T-cell (primary cell): ENCODE measurements at regions not wholly inside any gene's neighbourhood (a gene's known extent, or its start where the extent isn't known, plus 50 kb on each side); places are given as distances from the start of the nearest gene placed in this dataset.

ENCODE experiments used
- ATAC-seq, 4 experiments: fragments of 200-7000 bp in 3 of 4; fragments of 150-1000 bp in 1 of 4; cut with Tn5 transposase; replicated peaks in 1 of 4; 1 replicate in 3 of 4; 2 replicates in 1 of 4; pipeline ENCODE4 v1.10.0; 2021; ENCODE audit warnings: moderate library complexity in 3 of 4, mild to moderate bottlenecking in 2 of 4, moderate number of reproducible peaks in 1 of 4
- CTCF ChIA-PET, 2 donors: fragments of 300-600 bp; sonication (Branson Sonifier 250); formaldehyde crosslinking; loops; one replicate each; lab custom pipeline; 2022; ENCODE audit warnings: antibody characterized with exemption in 2 of 2; lab: Charles Lee
- POLR2A ChIA-PET, 2 donors: fragments of 300-600 bp; sonication (Branson Sonifier 250); formaldehyde crosslinking; loops; one replicate each; lab custom pipeline; 2022; ENCODE audit warnings: antibody characterized with exemption in 2 of 2; lab: Charles Lee
- DNase-seq, 35 experiments: peaks; one replicate each; pipeline versions ENCODE4 v3.0.0 to v3.0.0-alpha.2; 2013 to 2023
- H3K27ac ChIP-seq: one replicate; pipeline ENCODE4 v1.5.1; 2013; ENCODE audit warnings: low read length
- H3K27me3 ChIP-seq, 2 experiments: replicated peaks in 1 of 2; 1 replicate in 1 of 2; 2 replicates in 1 of 2; pipeline versions ENCODE4 v1.6.1 to v1.7.0; 2013; ENCODE audit warnings: low read length in 1 of 2, mixed read lengths in 1 of 2; ENCODE audit not compliant: control insufficient read depth in 2 of 2, insufficient read depth in 2 of 2; ENCODE audit errors: extremely low read depth in 1 of 2
- H3K36me3 ChIP-seq, 2 donors: 1 replicate in 1 of 2; 2 replicates in 1 of 2; pipeline versions ENCODE4 v1.6.1 to v1.7.0; 2013; ENCODE audit warnings: low read length in 1 of 2; ENCODE audit not compliant: control insufficient read depth in 2 of 2, insufficient read depth in 1 of 2; ENCODE audit errors: extremely low read depth in 1 of 2
- H3K4me1 ChIP-seq, 2 experiments: 1 replicate in 1 of 2; 2 replicates in 1 of 2; pipeline versions ENCODE4 v1.6.1 to v1.7.0; 2013; ENCODE audit warnings: low read length in 2 of 2, mixed read lengths in 1 of 2; ENCODE audit not compliant: insufficient read depth in 2 of 2, control insufficient read depth in 1 of 2; ENCODE audit errors: extremely low read depth in 1 of 2
- H3K4me3 ChIP-seq, 2 donors: 1 replicate in 1 of 2; 2 replicates in 1 of 2; pipeline versions ENCODE4 v1.5.1 to v1.7.0; 2013; ENCODE audit warnings: mild to moderate bottlenecking in 2 of 2, low read length in 1 of 2, moderate library complexity in 1 of 2; ENCODE audit not compliant: control insufficient read depth in 1 of 2; ENCODE audit errors: extremely low read depth in 1 of 2
- H3K9me3 ChIP-seq: 2 replicates; pipeline ENCODE4 v1.7.0; 2013
- H3K27ac Mint-ChIP-seq, 2 donors: one replicate each; pipeline ENCODE4 v1.8.0; 2020 to 2021; ENCODE audit warnings: mild to moderate bottlenecking in 2 of 2, mixed read lengths in 2 of 2
- H3K27me3 Mint-ChIP-seq, 2 donors: one replicate each; pipeline ENCODE4 v1.8.0; 2021 to 2022; ENCODE audit warnings: mixed read lengths in 2 of 2
- H3K36me3 Mint-ChIP-seq: one replicate; pipeline ENCODE4 v1.8.0; 2021; ENCODE audit warnings: mixed read lengths
- H3K4me1 Mint-ChIP-seq, 3 donors: one replicate each; pipeline ENCODE4 v1.8.0; 2020 to 2022; ENCODE audit warnings: mixed read lengths in 3 of 3, mild to moderate bottlenecking in 1 of 3
- H3K4me3 Mint-ChIP-seq, 3 donors: one replicate each; pipeline ENCODE4 v1.8.0; 2020 to 2022; ENCODE audit warnings: mild to moderate bottlenecking in 3 of 3, mixed read lengths in 3 of 3, moderate library complexity in 3 of 3
- H3K9me3 Mint-ChIP-seq, 3 donors: one replicate each; pipeline ENCODE4 v1.8.0; 2020 to 2022; ENCODE audit warnings: mixed read lengths in 3 of 3
- WGBS: methylation state at CpG from one replicate; pipeline ENCODE4 v1.1.5; 2013; ENCODE audit warnings: missing lambda C conversion rate; ENCODE audit not compliant: insufficient coverage; 5-methylcytosine and 5-hydroxymethylcytosine counted together

DNA sequence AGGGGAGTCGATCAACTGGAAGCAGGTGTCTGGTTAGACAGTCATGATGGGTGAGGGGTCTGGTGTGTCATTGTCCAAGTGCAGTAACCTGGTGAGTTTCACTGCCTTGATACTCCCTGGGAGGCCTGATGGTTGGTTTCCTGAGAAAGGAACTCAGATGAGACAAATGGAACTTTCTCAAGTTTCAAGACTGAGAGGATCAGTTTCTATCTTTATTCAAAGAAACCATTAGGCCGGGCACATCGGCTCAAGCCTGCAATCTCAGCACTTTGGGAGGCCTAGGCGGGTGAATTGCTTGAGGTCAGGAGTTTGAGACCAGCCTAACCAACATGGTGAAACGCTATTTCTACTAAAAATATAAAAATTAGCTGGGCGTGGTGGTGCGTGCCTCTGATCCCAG lies 776.1 kb downstream of the AACS start:
- Mint-ChIP-seq H3K9me3 (peaks cover 4 to 10% (median 7%) of the 10 kb centered on the region in 3 donors), H3K36me3 (no peaks in the 10 kb centered on the region), H3K27me3 (no peaks in the 10 kb centered on the region), H3K4me3 (no peak overlapping the region), H3K4me1 (no peaks in the 10 kb centered on the region), H3K27ac (no peak overlapping the region)
- WGBS: 80% methylated on average over 1 of the region's 7 CpGs
- Histone ChIP-seq H3K4me3 (no peak overlapping the region), H3K4me1 (no peaks in the 10 kb centered on the region), H3K9me3 (no peaks in the 10 kb centered on the region), H3K36me3 (no peaks in the 10 kb centered on the region), H3K27me3 (no peaks in the 10 kb centered on the region), H3K27ac (no peak overlapping the region)
- no peak for ATAC-seq
- ChIA-PET POLR2A (interaction anchor here in 1 of 2 donors (1.0 kb wide), 1 partner anchor 10 kb away, joined by 4 read pairs; no protein-coding TSS in a partner anchor), CTCF (no interaction called here)
- DNase-seq: no peak

DNA sequence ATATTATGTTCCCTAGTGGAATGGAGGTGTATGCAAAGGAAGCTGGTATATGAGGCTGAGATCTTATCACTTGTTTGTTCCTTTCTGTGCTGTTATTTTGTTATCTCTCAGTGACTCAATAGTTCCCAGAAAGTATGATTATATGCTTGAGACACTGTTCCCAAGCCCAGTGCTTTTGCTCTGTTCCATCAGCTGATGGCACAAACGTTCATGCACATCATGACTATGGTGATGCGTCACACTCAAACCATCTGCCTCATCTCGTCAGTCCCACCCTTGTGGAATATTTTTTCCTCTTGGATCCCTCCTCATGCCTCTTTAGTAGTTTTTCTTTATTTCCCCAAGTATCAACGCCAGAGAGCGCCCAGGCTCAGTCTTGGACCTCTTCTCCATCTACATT lies 786.9 kb downstream of the AACS start:
- H3K36me3 ChIP-seq: no peaks in the 10 kb centered on the region
- POLR2A ChIA-PET: interaction anchor here in 1 of 2 donors (1.2 kb wide), 1 partner anchor 10 kb away, joined by 4 read pairs; no protein-coding TSS in a partner anchor

DNA sequence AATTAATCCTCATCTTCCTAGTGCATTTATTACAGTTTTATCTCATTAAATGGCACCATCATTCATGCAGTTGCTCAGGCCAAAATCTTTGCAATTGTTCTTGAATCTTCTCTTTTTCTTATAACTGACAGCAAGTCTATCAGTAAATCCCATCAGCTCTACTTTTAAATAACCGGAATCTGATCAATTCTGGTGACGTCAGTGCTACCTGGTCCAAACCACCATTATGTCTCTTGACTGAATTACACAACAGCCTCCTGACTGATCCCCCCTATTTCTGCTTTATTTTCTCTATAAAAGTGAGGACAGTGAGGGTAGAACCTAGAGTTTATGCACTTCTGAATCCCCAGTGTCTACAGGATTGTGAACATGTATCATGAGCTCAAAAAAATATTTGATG lies 787.4 kb downstream of the AACS start:
- H3K27ac Mint-ChIP-seq: no peak overlapping the region
- ATAC-seq (no peak), DNase-seq (no peak)
- no peaks in the 10 kb centered on the region for H3K36me3 ChIP-seq
- H3K4me3 ChIP-seq: no peak overlapping the region
- H3K4me1 ChIP-seq: no peaks in the 10 kb centered on the region
- no peaks in the 10 kb centered on the region for H3K27me3 ChIP-seq
- CTCF ChIA-PET: no interaction called here
- H3K27me3 Mint-ChIP-seq: no peaks in the 10 kb centered on the region
- no peaks in the 10 kb centered on the region for H3K9me3 ChIP-seq
- H3K4me1 Mint-ChIP-seq: no peaks in the 10 kb centered on the region
- H3K9me3 Mint-ChIP-seq: peaks cover 0 to 5% (median 0%) of the 10 kb centered on the region in 3 donors
- H3K27ac ChIP-seq: no peak overlapping the region
- no peaks in the 10 kb centered on the region for H3K36me3 Mint-ChIP-seq
- WGBS: no CpG with 5 or more reads among the region's 2 CpGs
- no peak overlapping the region for H3K4me3 Mint-ChIP-seq
- POLR2A ChIA-PET: no interaction called here

More for the DNA sequence above, 786.9 kb downstream of the AACS start:
- H3K4me3 ChIP-seq: no peak overlapping the region
- H3K4me1 ChIP-seq: no peaks in the 10 kb centered on the region
- ATAC-seq (no peak), DNase-seq (no peak)
- 47% methylated on average over 3 of the region's 5 CpGs for WGBS
- no peak overlapping the region for H3K27ac ChIP-seq
- CTCF ChIA-PET: no interaction called here
- Mint-ChIP-seq H3K4me3 (no peak overlapping the region), H3K36me3 (no peaks in the 10 kb centered on the region), H3K27me3 (no peaks in the 10 kb centered on the region), H3K4me1 (no peaks in the 10 kb centered on the region), H3K27ac (no peak overlapping the region), H3K9me3 (peaks cover 0 to 9% (median 0%) of the 10 kb centered on the region in 3 donors)
- H3K27me3 ChIP-seq: no peaks in the 10 kb centered on the region
- no peaks in the 10 kb centered on the region for H3K9me3 ChIP-seq

DNA sequence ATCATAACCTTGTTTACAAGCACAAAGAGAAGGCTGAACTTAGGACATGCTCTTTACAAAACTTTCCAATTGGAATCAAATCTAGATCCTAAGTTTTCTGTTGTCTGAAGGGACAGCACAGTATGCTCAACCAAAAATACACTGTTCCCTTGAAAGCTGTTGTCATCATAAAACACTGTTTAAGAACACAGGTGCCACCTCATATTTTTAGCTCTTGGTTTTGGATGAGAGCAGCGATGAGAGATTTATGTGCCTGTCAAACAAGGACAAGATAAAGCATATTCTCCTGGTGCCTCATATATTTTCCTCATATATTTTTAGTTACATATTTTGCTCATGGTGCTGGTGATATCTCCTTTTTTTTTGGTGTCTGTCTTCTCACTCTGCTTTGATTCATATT lies 788.4 kb downstream of the AACS start:
- Histone ChIP-seq H3K36me3 (no peaks in the 10 kb centered on the region), H3K4me3 (no peak overlapping the region), H3K27me3 (no peaks in the 10 kb centered on the region), H3K4me1 (no peaks in the 10 kb centered on the region), H3K9me3 (no peaks in the 10 kb centered on the region), H3K27ac (no peak overlapping the region)
- H3K4me1 Mint-ChIP-seq: no peaks in the 10 kb centered on the region
- ATAC-seq (no peak), DNase-seq (no peak)
- H3K4me3 Mint-ChIP-seq: no peak overlapping the region
- H3K9me3 Mint-ChIP-seq: peaks cover 0 to 5% (median 0%) of the 10 kb centered on the region in 3 donors
- ChIA-PET POLR2A (no interaction called here), CTCF (no interaction called here)
- H3K36me3 Mint-ChIP-seq: no peaks in the 10 kb centered on the region
- H3K27me3 Mint-ChIP-seq: no peaks in the 10 kb centered on the region
- WGBS: no CpG with 5 or more reads among the region's 1 CpG
- no peak overlapping the region for H3K27ac Mint-ChIP-seq

DNA sequence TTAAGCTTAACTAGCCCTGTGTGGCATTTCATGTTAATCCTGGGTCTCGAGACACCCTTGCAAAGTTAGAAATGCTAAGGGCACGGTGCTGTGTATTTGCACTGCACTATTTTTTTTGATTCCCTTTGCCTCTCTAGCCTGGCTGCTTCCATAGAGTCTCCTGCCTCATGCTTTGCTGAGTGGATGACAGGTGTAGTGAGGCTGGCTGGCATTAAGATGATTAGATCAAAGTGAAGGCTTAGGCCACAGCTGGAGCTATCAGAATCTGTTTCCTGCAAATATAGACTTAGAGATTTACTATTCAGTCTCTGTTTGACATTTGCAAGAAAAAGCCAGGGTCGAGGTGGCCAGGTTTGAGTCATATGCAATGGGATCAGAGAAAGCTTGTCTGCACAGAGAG lies 791.1 kb downstream of the AACS start:
- Mint-ChIP-seq H3K36me3 (no peaks in the 10 kb centered on the region), H3K27ac (no peak overlapping the region), H3K9me3 (peaks cover 0 to 5% (median 4%) of the 10 kb centered on the region in 3 donors), H3K4me1 (no peaks in the 10 kb centered on the region), H3K27me3 (peaks cover 4 to 6% of the 10 kb centered on the region in 2 donors), H3K4me3 (no peak overlapping the region)
- Histone ChIP-seq H3K4me3 (no peak overlapping the region), H3K9me3 (no peaks in the 10 kb centered on the region), H3K36me3 (no peaks in the 10 kb centered on the region), H3K27ac (no peak overlapping the region), H3K27me3 (peaks cover 0 to 4% of the 10 kb centered on the region in 2 experiments), H3K4me1 (no peaks in the 10 kb centered on the region)
- ChIA-PET CTCF (no interaction called here), POLR2A (no interaction called here)
- DNase-seq (no peak), ATAC-seq (no peak)
- 13% methylated on average over 3 of the region's 3 CpGs for WGBS

DNA sequence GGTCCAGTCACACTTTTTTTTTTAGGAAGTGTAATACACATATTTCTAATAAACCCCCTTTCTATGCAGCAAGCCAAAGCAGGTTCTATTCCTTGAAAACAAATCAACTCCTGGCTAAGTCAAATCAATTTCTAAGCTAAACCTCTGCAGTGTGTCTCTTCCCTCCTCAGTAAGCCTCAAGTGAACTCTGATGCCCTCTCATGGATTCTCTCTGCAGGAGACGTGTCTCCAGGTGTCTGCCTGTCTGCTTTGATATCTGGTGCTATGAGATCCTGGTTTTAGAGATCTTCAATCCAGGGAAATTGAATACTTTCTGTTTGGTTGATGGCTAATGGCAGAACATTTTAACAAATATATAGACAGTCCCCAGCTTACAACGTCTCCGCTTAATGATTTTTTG lies 791.7 kb downstream of the AACS start:
- CTCF ChIA-PET: no interaction called here
- no CpG with 5 or more reads among the region's 3 CpGs for whole genome bisulfite sequencing
- H3K9me3 ChIP-seq: no peaks in the 10 kb centered on the region
- Mint-ChIP-seq H3K9me3 (peaks cover 0 to 5% (median 4%) of the 10 kb centered on the region in 3 donors), H3K4me1 (no peaks in the 10 kb centered on the region), H3K4me3 (no peak overlapping the region), H3K27ac (no peak overlapping the region), H3K36me3 (no peaks in the 10 kb centered on the region), H3K27me3 (peaks cover 4 to 6% of the 10 kb centered on the region in 2 donors)
- H3K27me3 ChIP-seq: peaks cover 0 to 4% of the 10 kb centered on the region in 2 experiments
- H3K4me1 ChIP-seq: no peaks in the 10 kb centered on the region
- H3K27ac ChIP-seq: no peak overlapping the region
- DNase-seq (no peak), ATAC-seq (no peak)
- POLR2A ChIA-PET: interaction anchor here in 1 of 2 donors (0.6 kb wide), 1 partner anchor 78 kb away, joined by 3 read pairs; no protein-coding TSS in a partner anchor
- H3K4me3 ChIP-seq: no peak overlapping the region
- H3K36me3 ChIP-seq: no peaks in the 10 kb centered on the region
